BLaER1 treated with 17β-estradiol and CSF1 and Interleukin-3, amounts not matched to agents 10 nM and 100 nM (cell line): ENCODE measurements at regions not wholly inside any gene's neighbourhood (a gene's known extent, or its start where the extent isn't known, plus 50 kb on each side); places are given as distances from the start of the nearest gene placed in this dataset.

Source experiments
- H3K27ac ChIP-seq, 11 experiments: shearing (Covaris generic); formaldehyde crosslinking; 2 replicates each; pipeline ENCODE4 v1.8.1; 2022
- H3K27me3 ChIP-seq, 11 experiments: shearing (Covaris generic); formaldehyde crosslinking; 2 replicates each; pipeline ENCODE4 v1.8.1; 2022
- H3K36me3 ChIP-seq, 11 experiments: shearing (Covaris generic); formaldehyde crosslinking; 2 replicates each; pipeline ENCODE4 v1.8.1; 2022
- H3K4me1 ChIP-seq, 10 experiments: shearing (Covaris generic); formaldehyde crosslinking; 2 replicates each; pipeline ENCODE4 v1.8.1; 2022
- H3K4me2 ChIP-seq, 11 experiments: shearing (Covaris generic); formaldehyde crosslinking; 2 replicates each; pipeline ENCODE4 v1.8.1; 2022
- H3K4me3 ChIP-seq, 10 experiments: shearing (Covaris generic); formaldehyde crosslinking; 2 replicates each; pipeline ENCODE4 v1.8.1; 2022
- H3K9ac ChIP-seq, 11 experiments: shearing (Covaris generic); formaldehyde crosslinking; 2 replicates each; pipeline ENCODE4 v1.8.1; 2022
- H3K9me3 ChIP-seq, 11 experiments: shearing (Covaris generic); formaldehyde crosslinking; replicated peaks in 1 of 11; 2 replicates each; pipeline ENCODE4 v1.8.1; 2022
- H4K20me1 ChIP-seq, 11 experiments: shearing (Covaris generic); formaldehyde crosslinking; 2 replicates each; pipeline ENCODE4 v1.8.1; 2022
- Cebpa-rat ChIP-seq, 11 experiments: shearing (Covaris generic); IDR thresholded peaks; 2 replicates each; pipeline ENCODE4 v1.8.1; 2022

GRCh38 chr4:180937083-180937482 is 1306.1 kb upstream of the TENM3 start:
- Histone ChIP-seq H3K4me3 (no peak overlapping the region), H3K27me3 (no peaks in the 10 kb centered on the region), H3K27ac (no peak overlapping the region), H4K20me1 (no peaks in the 10 kb centered on the region), H3K4me2 (no peak overlapping the region), H3K9me3 (no peaks in the 10 kb centered on the region), H3K4me1 (no peaks in the 10 kb centered on the region), H3K9ac (no peak overlapping the region), H3K36me3 (no peaks in the 10 kb centered on the region)
- no peak for TF ChIP-seq Cebpa-rat (IDR thresholded peaks at IDR 0.05)

DNA sequence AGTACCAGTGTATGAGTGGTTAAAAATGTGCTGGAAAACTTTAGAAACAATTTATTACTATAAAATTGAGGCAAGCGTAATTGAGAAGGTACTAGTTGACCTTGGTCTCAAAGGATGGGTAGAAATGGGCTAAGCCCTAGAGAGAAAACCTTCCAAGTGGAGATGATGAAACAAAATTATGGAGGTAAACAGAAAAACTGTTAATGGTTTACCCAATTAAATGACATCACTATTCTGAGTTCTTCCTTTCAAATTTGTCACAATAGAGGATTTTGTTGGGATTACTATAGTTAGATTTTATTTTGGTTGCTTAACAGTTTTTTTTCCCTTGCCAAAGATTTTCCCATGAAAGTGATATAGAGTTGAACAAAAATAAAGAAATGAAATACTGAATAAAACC is 1302.5 kb upstream of the TENM3 start:
- TF ChIP-seq Cebpa-rat (IDR thresholded peaks at IDR 0.05) = no peak
- H3K4me1 ChIP-seq = no peaks in the 10 kb centered on the region
- H3K4me2 ChIP-seq = no peak overlapping the region
- H4K20me1 ChIP-seq = no peaks in the 10 kb centered on the region
- H3K4me3 ChIP-seq = no peak overlapping the region
- H3K36me3 ChIP-seq = no peaks in the 10 kb centered on the region
- H3K27me3 ChIP-seq = no peaks in the 10 kb centered on the region
- H3K9ac ChIP-seq = no peak overlapping the region
- no peaks in the 10 kb centered on the region for H3K9me3 ChIP-seq
- H3K27ac ChIP-seq = no peak overlapping the region

DNA sequence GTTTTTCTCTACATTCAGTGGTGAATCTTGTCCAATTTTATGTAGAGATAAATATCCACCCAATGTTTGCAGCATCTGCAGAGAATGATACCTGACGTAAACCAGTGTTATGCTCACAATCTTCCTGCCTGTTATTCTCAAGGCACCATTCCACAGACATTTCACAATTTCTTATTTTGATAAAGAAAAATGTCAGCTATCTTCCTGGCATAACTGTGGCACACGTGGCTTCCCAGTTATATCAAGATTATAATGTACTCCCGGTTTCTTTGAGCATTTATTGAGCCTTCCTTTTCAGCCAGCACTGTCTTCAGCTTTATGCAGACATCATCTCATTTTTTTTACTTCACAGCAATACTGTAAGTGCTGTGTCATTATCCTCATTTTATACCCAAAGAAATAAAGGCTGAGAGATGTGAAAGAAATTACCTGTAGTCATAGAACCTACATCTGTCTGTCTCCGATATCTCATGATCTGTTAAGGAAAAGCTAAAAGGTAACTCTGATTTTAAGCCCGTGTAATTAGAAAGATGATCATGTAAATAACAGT is 1300.8 kb upstream of the TENM3 start:
- TF ChIP-seq Cebpa-rat (IDR thresholded peaks at IDR 0.05) = no peak
- Histone ChIP-seq H3K4me3 (no peak overlapping the region), H3K4me2 (no peak overlapping the region), H3K27ac (no peak overlapping the region), H3K27me3 (no peaks in the 10 kb centered on the region), H3K36me3 (no peaks in the 10 kb centered on the region), H3K4me1 (no peaks in the 10 kb centered on the region), H3K9me3 (no peaks in the 10 kb centered on the region), H4K20me1 (no peaks in the 10 kb centered on the region), H3K9ac (no peak overlapping the region)

- no peak for TF ChIP-seq Cebpa-rat (IDR thresholded peaks at IDR 0.05)
- Histone ChIP-seq H3K9ac (no peak overlapping the region), H3K4me3 (no peak overlapping the region), H3K9me3 (no peaks in the 10 kb centered on the region), H4K20me1 (no peaks in the 10 kb centered on the region), H3K4me1 (no peaks in the 10 kb centered on the region), H3K27me3 (no peaks in the 10 kb centered on the region), H3K36me3 (no peaks in the 10 kb centered on the region), H3K4me2 (no peak overlapping the region), H3K27ac (no peak overlapping the region)
These were observed 1297.0 kb upstream of the TENM3 start for GRCh38 chr4:180946188-180946587.

DNA sequence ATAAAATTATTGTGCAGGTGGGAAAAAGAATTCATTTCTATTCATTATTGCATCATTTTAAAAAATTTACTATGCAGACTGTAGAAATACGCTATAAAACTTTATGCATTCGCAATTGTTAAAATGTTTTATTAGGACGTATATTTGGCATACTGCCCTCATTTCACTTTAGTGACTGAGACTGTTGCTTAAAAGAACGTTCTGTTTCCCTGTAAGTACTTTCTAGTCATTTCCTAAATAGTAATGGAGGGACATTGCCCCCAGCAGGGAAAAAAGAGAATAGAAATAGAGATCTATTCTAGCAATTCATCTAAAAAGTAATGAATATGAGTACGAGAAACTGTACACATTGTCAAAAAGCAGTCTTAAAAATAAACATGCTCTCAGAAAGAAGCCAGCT is 1295.8 kb upstream of the TENM3 start:
- no peaks in the 10 kb centered on the region for H4K20me1 ChIP-seq
- H3K4me1 ChIP-seq = no peaks in the 10 kb centered on the region
- H3K9ac ChIP-seq = no peak overlapping the region
- H3K27me3 ChIP-seq = no peaks in the 10 kb centered on the region
- H3K9me3 ChIP-seq = no peaks in the 10 kb centered on the region
- no peak overlapping the region for H3K4me3 ChIP-seq
- H3K4me2 ChIP-seq = no peak overlapping the region
- H3K36me3 ChIP-seq = no peaks in the 10 kb centered on the region
- TF ChIP-seq Cebpa-rat (IDR thresholded peaks at IDR 0.05) = no peak
- no peak overlapping the region for H3K27ac ChIP-seq

GRCh38 chr4:180949424-180950213 is 1293.6 kb upstream of the TENM3 start:
- H3K4me2 ChIP-seq = no peak overlapping the region
- H3K4me1 ChIP-seq = no peaks in the 10 kb centered on the region
- no peak overlapping the region for H3K9ac ChIP-seq
- no peaks in the 10 kb centered on the region for H3K9me3 ChIP-seq
- H3K36me3 ChIP-seq = no peaks in the 10 kb centered on the region
- no peak for TF ChIP-seq Cebpa-rat (IDR thresholded peaks at IDR 0.05)
- no peaks in the 10 kb centered on the region for H3K27me3 ChIP-seq
- no peaks in the 10 kb centered on the region for H4K20me1 ChIP-seq
- H3K27ac ChIP-seq = no peak overlapping the region
- no peak overlapping the region for H3K4me3 ChIP-seq

DNA sequence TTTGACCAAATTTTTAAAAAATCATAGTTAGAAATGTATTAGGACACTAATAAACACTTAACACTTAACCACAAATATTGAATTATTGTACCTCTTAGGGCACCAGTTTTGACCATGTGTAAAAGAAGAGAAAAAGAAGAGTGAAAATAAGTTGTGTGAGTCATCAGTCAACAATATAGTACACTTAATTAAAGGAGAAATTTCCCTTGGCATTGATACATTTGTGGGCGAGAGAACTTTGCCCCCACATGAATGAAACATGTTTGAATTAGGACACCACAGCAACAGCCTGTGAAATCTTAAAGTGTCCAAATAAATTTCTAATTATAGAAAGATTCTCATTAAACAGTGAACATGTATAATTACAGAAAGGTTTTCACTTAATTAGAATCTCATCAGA is 1292.8 kb upstream of the TENM3 start:
- H3K27ac ChIP-seq = no peak overlapping the region
- H3K4me3 ChIP-seq = no peak overlapping the region
- H3K4me1 ChIP-seq = no peaks in the 10 kb centered on the region
- no peaks in the 10 kb centered on the region for H3K27me3 ChIP-seq
- no peaks in the 10 kb centered on the region for H4K20me1 ChIP-seq
- H3K36me3 ChIP-seq = no peaks in the 10 kb centered on the region
- no peak overlapping the region for H3K4me2 ChIP-seq
- H3K9ac ChIP-seq = no peak overlapping the region
- H3K9me3 ChIP-seq = no peaks in the 10 kb centered on the region
- no peak for TF ChIP-seq Cebpa-rat (IDR thresholded peaks at IDR 0.05)

DNA sequence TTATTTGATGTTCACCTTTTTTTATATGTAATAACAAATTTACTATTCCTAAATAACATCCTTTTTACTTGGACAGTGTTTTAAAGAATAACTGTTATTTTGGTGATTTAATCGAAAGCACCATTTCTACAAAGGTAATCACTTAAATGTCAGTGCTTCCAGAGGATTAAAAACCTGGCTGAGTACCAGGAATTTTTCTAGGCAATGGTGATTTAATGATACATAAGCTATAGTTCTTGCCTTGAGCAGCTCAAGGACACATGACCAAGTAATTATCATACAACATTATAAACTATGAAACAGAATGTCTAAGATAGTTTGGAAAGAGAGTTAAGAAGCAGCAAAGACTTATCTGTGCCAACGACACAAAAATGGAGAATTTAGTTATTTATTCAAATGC is 1291.9 kb upstream of the TENM3 start:
- no peak for TF ChIP-seq Cebpa-rat (IDR thresholded peaks at IDR 0.05)
- Histone ChIP-seq H4K20me1 (no peaks in the 10 kb centered on the region), H3K27ac (no peak overlapping the region), H3K4me1 (no peaks in the 10 kb centered on the region), H3K4me3 (no peak overlapping the region), H3K36me3 (no peaks in the 10 kb centered on the region), H3K4me2 (no peak overlapping the region), H3K9me3 (no peaks in the 10 kb centered on the region), H3K9ac (no peak overlapping the region), H3K27me3 (no peaks in the 10 kb centered on the region)

DNA sequence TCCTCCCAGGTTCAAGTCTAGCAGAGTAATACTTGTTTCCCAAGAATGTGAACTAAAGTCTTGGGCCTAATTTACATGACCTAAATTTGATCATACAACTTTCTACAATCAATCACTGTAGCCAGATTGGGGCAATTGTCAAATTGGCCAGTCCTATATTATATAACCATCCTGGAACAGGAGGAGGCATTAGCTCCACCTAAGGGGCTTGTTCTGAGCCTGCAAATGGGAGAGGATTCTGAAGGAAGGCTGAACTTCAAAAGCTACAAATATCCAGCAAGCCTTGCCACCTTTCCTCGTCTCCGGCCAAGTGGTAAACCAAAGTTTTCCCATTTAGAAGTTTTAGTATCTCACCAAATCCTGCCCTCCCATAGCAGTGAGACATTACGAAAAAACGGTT is 1289.6 kb upstream of the TENM3 start:
- TF ChIP-seq Cebpa-rat (IDR thresholded peaks at IDR 0.05) = no peak
- Histone ChIP-seq H3K9me3 (no peaks in the 10 kb centered on the region), H3K27me3 (no peaks in the 10 kb centered on the region)

GRCh38 chr4:180960743-180961401 is 1282.3 kb upstream of the TENM3 start:
- Histone ChIP-seq H3K27ac (no peak overlapping the region), H3K4me3 (no peak overlapping the region)
- no peak for TF ChIP-seq Cebpa-rat (IDR thresholded peaks at IDR 0.05)

More for the DNA sequence above, 1289.6 kb upstream of the TENM3 start:
- Histone ChIP-seq H3K36me3 (no peaks in the 10 kb centered on the region), H3K9ac (no peak overlapping the region), H3K4me1 (no peaks in the 10 kb centered on the region), H4K20me1 (no peaks in the 10 kb centered on the region), H3K27ac (no peak overlapping the region), H3K4me2 (no peak overlapping the region), H3K4me3 (no peak overlapping the region)

More at GRCh38 chr4:180960743-180961401, 1282.3 kb upstream of the TENM3 start:
- Histone ChIP-seq H3K4me2 (no peak overlapping the region), H3K9me3 (no peaks in the 10 kb centered on the region), H3K4me1 (no peaks in the 10 kb centered on the region), H3K36me3 (no peaks in the 10 kb centered on the region), H3K9ac (no peak overlapping the region), H4K20me1 (no peaks in the 10 kb centered on the region), H3K27me3 (no peaks in the 10 kb centered on the region)
